ENCODE measurements at regions not wholly inside any gene's neighbourhood (a gene's known extent, or its start where the extent isn't known, plus 50 kb on each side); places are given as distances from the start of the nearest gene placed in this dataset.

DNA sequence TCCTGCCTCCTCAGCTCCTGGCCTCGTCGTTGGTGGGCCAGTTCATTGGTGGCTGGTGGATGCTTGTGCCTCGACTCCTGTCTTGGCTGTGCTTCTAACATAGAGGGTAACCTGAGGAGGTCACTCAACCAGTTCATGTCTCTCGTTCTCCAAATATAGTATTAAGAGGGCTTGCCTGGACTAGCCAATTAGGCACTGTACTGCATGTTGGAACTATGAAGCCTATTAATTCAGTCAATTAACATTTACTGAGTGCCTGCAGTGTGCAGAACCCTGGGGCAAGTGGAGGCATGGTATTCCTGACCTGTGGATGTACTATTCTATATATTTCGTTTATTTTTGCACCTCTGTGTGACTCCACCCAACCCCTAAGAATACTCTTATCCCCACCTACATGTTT is 89.9 kb upstream of the PELI1 start:
- TF ChIP-seq POLR2AphosphoS5 (IDR thresholded peaks at IDR 0.05; ENCODE audit: low read depth, low read length) (no peak), TAF1 (IDR thresholded peaks at IDR 0.05; ENCODE audit: borderline replicate concordance, insufficient read depth, low read length) (no peak)

Measured in PFSK-1 (cell line).